ENCODE measurements at regions not wholly inside any gene's neighbourhood (a gene's known extent, or its start where the extent isn't known, plus 50 kb on each side); places are given as distances from the start of the nearest gene placed in this dataset.

- intact Hi-C loops (cut with DNase I; ENCODE audit: low total_unique reads) = no loop called here
- WGBS, 2 donors = 13 to 24% methylated on average over 1 of the region's 1 CpG
- DNase-seq (ENCODE audit: low spot score in 2 of 2) = no peak
- H3K4me3 ChIP-seq (ENCODE audit: low read depth, poor library complexity, severe bottlenecking) = no peak overlapping the region
- TF ChIP-seq POLR2A (IDR thresholded peaks at IDR 0.05) (no peak), CTCF (IDR thresholded peaks at IDR 0.05) (no peak)
These were observed 376.6 kb upstream of the NETO1 start for GRCh38 chr18:73244401-73244800.

- no peak for DNase-seq (ENCODE audit: low spot score in 2 of 2)
- WGBS, 2 donors = 77 to 79% methylated on average over 2 of the region's 2 CpGs
- H3K4me3 ChIP-seq (ENCODE audit: low read depth, poor library complexity, severe bottlenecking) = no peak overlapping the region
- no peak for TF ChIP-seq POLR2A (IDR thresholded peaks at IDR 0.05)
- TF ChIP-seq CTCF (IDR thresholded peaks at IDR 0.05) = no peak
- intact Hi-C loops (cut with DNase I; ENCODE audit: low total_unique reads) = no loop called here
These were observed 373.1 kb upstream of the NETO1 start for GRCh38 chr18:73240899-73241298.

GRCh38 chr18:73235921-73236320 lies 368.1 kb upstream of the NETO1 start:
- DNase-seq (ENCODE audit: low spot score in 2 of 2) = no peak
- no peak overlapping the region for H3K4me3 ChIP-seq (ENCODE audit: low read depth, poor library complexity, severe bottlenecking)
- intact Hi-C loops (cut with DNase I; ENCODE audit: low total_unique reads) = no loop called here
- TF ChIP-seq POLR2A (IDR thresholded peaks at IDR 0.05) = no peak
- no peak for TF ChIP-seq CTCF (IDR thresholded peaks at IDR 0.05)

GRCh38 chr18:73235491-73235890 lies 367.7 kb upstream of the NETO1 start:
- 70 to 75% methylated on average over 8 of the region's 8 CpGs for WGBS, 2 donors

GRCh38 chr18:73232933-73233332 lies 365.1 kb upstream of the NETO1 start:
- WGBS, 2 donors = 81 to 82% methylated on average over 8 of the region's 8 CpGs
- H3K4me3 ChIP-seq (ENCODE audit: low read depth, poor library complexity, severe bottlenecking) = no peak overlapping the region
- TF ChIP-seq POLR2A (IDR thresholded peaks at IDR 0.05) = no peak
- TF ChIP-seq CTCF (IDR thresholded peaks at IDR 0.05) = no peak
- no peak for DNase-seq (ENCODE audit: low spot score in 2 of 2)
- intact Hi-C loops (cut with DNase I; ENCODE audit: low total_unique reads) = no loop called here

More at GRCh38 chr18:73235491-73235890, 367.7 kb upstream of the NETO1 start:
- intact Hi-C loops (cut with DNase I; ENCODE audit: low total_unique reads) = no loop called here
- no peak for DNase-seq (ENCODE audit: low spot score in 2 of 2)
- TF ChIP-seq CTCF (IDR thresholded peaks at IDR 0.05) (no peak), POLR2A (IDR thresholded peaks at IDR 0.05) (no peak)
- H3K4me3 ChIP-seq (ENCODE audit: low read depth, poor library complexity, severe bottlenecking) = no peak overlapping the region

- 90 to 91% methylated on average over 5 of the region's 5 CpGs for WGBS, 2 donors
These were observed 352.9 kb upstream of the NETO1 start for GRCh38 chr18:73220663-73221062.

More at GRCh38 chr18:73220663-73221062, 352.9 kb upstream of the NETO1 start:
- no peak for TF ChIP-seq POLR2A (IDR thresholded peaks at IDR 0.05)
- no peak for TF ChIP-seq CTCF (IDR thresholded peaks at IDR 0.05)
- intact Hi-C loops (cut with DNase I; ENCODE audit: low total_unique reads) = no loop called here
- no peak for DNase-seq (ENCODE audit: low spot score in 2 of 2)
- no peak overlapping the region for H3K4me3 ChIP-seq (ENCODE audit: low read depth, poor library complexity, severe bottlenecking)
